GM18519 (cell line): ENCODE measurements at regions not wholly inside any gene's neighbourhood (a gene's known extent, or its start where the extent isn't known, plus 50 kb on each side); places are given as distances from the start of the nearest gene placed in this dataset.

Experiments
- ATAC-seq: cut with Tn5 transposase; IDR thresholded peaks from one replicate; pipeline ENCODE4 v1.9.1; 2021; ENCODE audit warnings: mild to moderate bottlenecking, moderate library complexity; ENCODE audit not compliant: unreplicated experiment, low FRiP score

GRCh38 chr11:122248939-122249338 is 132.9 kb upstream of the BLID start:
- no peak for ATAC-seq

GRCh38 chr11:122248131-122248530 is 132.1 kb upstream of the BLID start:
- no peak for ATAC-seq

GRCh38 chr11:122246874-122247273 is 130.9 kb upstream of the BLID start:
- ATAC-seq = no peak

GRCh38 chr11:122242731-122243130 is 126.7 kb upstream of the BLID start:
- no peak for ATAC-seq

- ATAC-seq = no peak
Measured at GRCh38 chr11:122241566-122241965, 125.6 kb upstream of the BLID start.

- no peak for ATAC-seq
Measured at GRCh38 chr11:122240638-122241037, 124.6 kb upstream of the BLID start.

GRCh38 chr11:122235615-122236014 is 119.6 kb upstream of the BLID start:
- ATAC-seq = no peak

GRCh38 chr11:122234780-122235179 is 118.8 kb upstream of the BLID start:
- ATAC-seq = no peak

GRCh38 chr11:122234257-122234656 is 118.2 kb upstream of the BLID start:
- ATAC-seq = no peak

GRCh38 chr11:122232985-122233384 is 117.0 kb upstream of the BLID start:
- ATAC-seq = no peak

- ATAC-seq = no peak
Measured at GRCh38 chr11:122230385-122230755, 114.4 kb upstream of the BLID start.

GRCh38 chr11:122229481-122230384 is 113.7 kb upstream of the BLID start:
- no peak for ATAC-seq

GRCh38 chr11:122229078-122229477 is 113.1 kb upstream of the BLID start:
- no peak for ATAC-seq

- no peak for ATAC-seq
Measured at GRCh38 chr11:122226810-122227379, 110.9 kb upstream of the BLID start.

- ATAC-seq = no peak
Measured at GRCh38 chr11:122224867-122225266, 108.9 kb upstream of the BLID start.

GRCh38 chr11:122220321-122220720 is 104.3 kb upstream of the BLID start:
- ATAC-seq = no peak

GRCh38 chr11:122219791-122220190 is 103.8 kb upstream of the BLID start:
- no peak for ATAC-seq

GRCh38 chr11:122215244-122215992 is 99.4 kb upstream of the BLID start:
- ATAC-seq = no peak

GRCh38 chr11:122214567-122214966 is 98.6 kb upstream of the BLID start:
- ATAC-seq = no peak

- no peak for ATAC-seq
Measured at GRCh38 chr11:122214080-122214479, 98.1 kb upstream of the BLID start.

GRCh38 chr11:122213171-122213570 is 97.2 kb upstream of the BLID start:
- no peak for ATAC-seq
